Astrocyte (in vitro differentiated cells and primary cell): ENCODE measurements at regions not wholly inside any gene's neighbourhood (a gene's known extent, or its start where the extent isn't known, plus 50 kb on each side); places are given as distances from the start of the nearest gene placed in this dataset.

ENCODE experiments used
- DNase-seq: peaks from one replicate; pipeline ENCODE4 v3.0.0-alpha.2; 2010; ENCODE audit warnings: low read depth
- FAIRE-seq: peaks from 2 replicates; lab custom pipeline; 2011; peaks lifted over from hg19 to GRCh38; lab: Jason Lieb, UNC
- H2AFZ ChIP-seq: 2 replicates; pipeline ENCODE4 v1.6.0; 2012; ENCODE audit warnings: low read depth, low read length, inconsistent platforms
- H3K27ac ChIP-seq: 2 replicates; pipeline ENCODE4 v1.5.1; 2011; ENCODE audit warnings: low read depth, low read length, inconsistent platforms
- H3K27me3 ChIP-seq: 2 replicates; pipeline ENCODE4 v1.6.0; 2011; ENCODE audit warnings: low read length, inconsistent platforms; ENCODE audit not compliant: insufficient read depth
- H3K36me3 ChIP-seq: 2 replicates; pipeline ENCODE4 v1.5.1; 2011; ENCODE audit warnings: low read length, inconsistent platforms; ENCODE audit not compliant: insufficient read depth
- H3K4me1 ChIP-seq: 2 replicates; pipeline ENCODE4 v1.5.1; 2011; ENCODE audit warnings: low read length, inconsistent platforms; ENCODE audit not compliant: insufficient read depth
- H3K4me2 ChIP-seq: 2 replicates; pipeline ENCODE4 v1.6.0; 2012; ENCODE audit warnings: low read length, inconsistent platforms
- H3K4me3 ChIP-seq: 2 replicates; pipeline ENCODE4 v1.5.1; 2011; ENCODE audit warnings: low read depth, mild to moderate bottlenecking, low read length, inconsistent platforms; ENCODE audit not compliant: insufficient read depth
- H3K79me2 ChIP-seq: 2 replicates; pipeline ENCODE4 v1.6.0; 2012; ENCODE audit warnings: mild to moderate bottlenecking, low read length, inconsistent platforms; ENCODE audit not compliant: insufficient read depth
- H3K9ac ChIP-seq: 2 replicates; pipeline ENCODE4 v1.6.0; 2012; ENCODE audit warnings: mild to moderate bottlenecking, low read length, inconsistent platforms
- H3K9me3 ChIP-seq: 2 replicates; pipeline ENCODE4 v1.5.1; 2012; ENCODE audit warnings: low read depth, mild to moderate bottlenecking, low read length, inconsistent platforms; ENCODE audit not compliant: insufficient read depth
- H4K20me1 ChIP-seq: 2 replicates; pipeline ENCODE4 v1.6.0; 2012; ENCODE audit warnings: low read length, inconsistent platforms; ENCODE audit not compliant: insufficient read depth
- H3K27ac Mint-ChIP-seq: one replicate; pipeline ENCODE4 v1.8.0; 2021; ENCODE audit warnings: mild to moderate bottlenecking, mixed read lengths; ENCODE audit not compliant: unreplicated experiment
- H3K27me3 Mint-ChIP-seq: one replicate; pipeline ENCODE4 v1.8.0; 2021; ENCODE audit warnings: low read depth, mixed read lengths; ENCODE audit not compliant: unreplicated experiment
- H3K36me3 Mint-ChIP-seq: one replicate; pipeline ENCODE4 v1.8.0; 2021; ENCODE audit warnings: low read depth, mixed read lengths; ENCODE audit not compliant: unreplicated experiment
- H3K4me1 Mint-ChIP-seq: one replicate; pipeline ENCODE4 v1.8.0; 2021; ENCODE audit warnings: low read depth, mixed read lengths; ENCODE audit not compliant: unreplicated experiment
- H3K4me3 Mint-ChIP-seq: one replicate; pipeline ENCODE4 v1.8.0; 2021; ENCODE audit warnings: mild to moderate bottlenecking, moderate library complexity, mixed read lengths; ENCODE audit not compliant: unreplicated experiment
- H3K9me3 Mint-ChIP-seq: one replicate; pipeline ENCODE4 v1.8.0; 2021; ENCODE audit warnings: mild to moderate bottlenecking, mixed read lengths; ENCODE audit not compliant: unreplicated experiment
- EZH2 ChIP-seq: IDR thresholded peaks from 2 replicates; pipeline ENCODE4 v1.6.1; 2012; ENCODE audit warnings: mild to moderate bottlenecking, low read length, inconsistent platforms; ENCODE audit not compliant: insufficient read depth
- TF ChIP-seq, protein P1 (sequence below): IDR thresholded peaks from 2 replicates; pipeline ENCODE4 v1.5.1; 2011; ENCODE audit warnings: low read depth, mild to moderate bottlenecking, inconsistent platforms, low read length, moderate library complexity; ENCODE audit not compliant: insufficient read depth

- Histone ChIP-seq H3K27me3 (no peaks in the 10 kb centered on the region), H3K36me3 (no peaks in the 10 kb centered on the region), H3K9ac (no peak overlapping the region), H3K27ac (no peak overlapping the region), H3K9me3 (no peaks in the 10 kb centered on the region), H3K4me3 (no peak overlapping the region), H3K79me2 (no peaks in the 10 kb centered on the region), H4K20me1 (no peaks in the 10 kb centered on the region), H3K4me2 (no peak overlapping the region), H2AFZ (no peak overlapping the region), H3K4me1 (no peaks in the 10 kb centered on the region)
- Mint-ChIP-seq H3K4me1 (no peaks in the 10 kb centered on the region), H3K27me3 (no peaks in the 10 kb centered on the region), H3K36me3 (no peaks in the 10 kb centered on the region), H3K9me3 (peaks cover 3% of the 10 kb centered on the region), H3K27ac (no peak overlapping the region), H3K4me3 (no peak overlapping the region)
- TF ChIP-seq, protein P1, sequence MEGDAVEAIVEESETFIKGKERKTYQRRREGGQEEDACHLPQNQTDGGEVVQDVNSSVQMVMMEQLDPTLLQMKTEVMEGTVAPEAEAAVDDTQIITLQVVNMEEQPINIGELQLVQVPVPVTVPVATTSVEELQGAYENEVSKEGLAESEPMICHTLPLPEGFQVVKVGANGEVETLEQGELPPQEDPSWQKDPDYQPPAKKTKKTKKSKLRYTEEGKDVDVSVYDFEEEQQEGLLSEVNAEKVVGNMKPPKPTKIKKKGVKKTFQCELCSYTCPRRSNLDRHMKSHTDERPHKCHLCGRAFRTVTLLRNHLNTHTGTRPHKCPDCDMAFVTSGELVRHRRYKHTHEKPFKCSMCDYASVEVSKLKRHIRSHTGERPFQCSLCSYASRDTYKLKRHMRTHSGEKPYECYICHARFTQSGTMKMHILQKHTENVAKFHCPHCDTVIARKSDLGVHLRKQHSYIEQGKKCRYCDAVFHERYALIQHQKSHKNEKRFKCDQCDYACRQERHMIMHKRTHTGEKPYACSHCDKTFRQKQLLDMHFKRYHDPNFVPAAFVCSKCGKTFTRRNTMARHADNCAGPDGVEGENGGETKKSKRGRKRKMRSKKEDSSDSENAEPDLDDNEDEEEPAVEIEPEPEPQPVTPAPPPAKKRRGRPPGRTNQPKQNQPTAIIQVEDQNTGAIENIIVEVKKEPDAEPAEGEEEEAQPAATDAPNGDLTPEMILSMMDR = no peak
- TF ChIP-seq EZH2 = no peak
- DNase-seq (no peak), FAIRE-seq (no peak)
Measured at GRCh38 chr15:95499397-95499796, 831.1 kb upstream of the NR2F2 start.

- no peak for FAIRE-seq
- no peak overlapping the region for H3K4me3 ChIP-seq
Measured at GRCh38 chr15:95501865-95502264, 828.6 kb upstream of the NR2F2 start.

DNA sequence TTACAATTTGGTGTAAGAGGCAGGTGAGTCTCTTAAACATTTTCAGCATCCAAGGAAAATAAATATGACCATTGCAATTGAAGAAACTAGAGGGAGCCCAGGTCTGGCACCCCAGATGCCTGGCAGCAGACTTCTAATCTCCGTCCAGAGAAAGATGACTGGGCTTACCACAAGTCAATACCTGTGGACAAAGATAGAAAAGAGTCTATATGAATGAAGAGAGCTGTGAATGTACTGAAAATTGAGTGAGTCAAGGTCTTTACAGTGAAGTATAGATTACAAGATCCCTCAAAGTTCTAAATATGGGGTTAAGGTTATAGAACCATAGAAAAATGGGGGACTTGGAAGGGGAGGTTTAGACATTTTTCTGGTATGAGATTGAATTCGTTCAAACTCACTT, 827.4 kb upstream of the NR2F2 start:
- DNase-seq = no peak
- Mint-ChIP-seq H3K27me3 (no peaks in the 10 kb centered on the region), H3K9me3 (no peaks in the 10 kb centered on the region), H3K4me1 (no peaks in the 10 kb centered on the region), H3K27ac (no peak overlapping the region), H3K4me3 (no peak overlapping the region), H3K36me3 (no peaks in the 10 kb centered on the region)
- FAIRE-seq = no peak
- H3K4me3 ChIP-seq = no peak overlapping the region
- TF ChIP-seq, protein P1 = no peak
- TF ChIP-seq EZH2 = no peak
- H3K4me1 ChIP-seq = no peaks in the 10 kb centered on the region
- H3K27ac ChIP-seq = no peak overlapping the region
- no peak overlapping the region for H2AFZ ChIP-seq
- H3K27me3 ChIP-seq = no peaks in the 10 kb centered on the region
- H3K9me3 ChIP-seq = no peaks in the 10 kb centered on the region
- no peak overlapping the region for H3K4me2 ChIP-seq
- no peak overlapping the region for H3K9ac ChIP-seq
- H3K36me3 ChIP-seq = no peaks in the 10 kb centered on the region
- H4K20me1 ChIP-seq = no peaks in the 10 kb centered on the region
- H3K79me2 ChIP-seq = no peaks in the 10 kb centered on the region

More at GRCh38 chr15:95501865-95502264, 828.6 kb upstream of the NR2F2 start:
- Histone ChIP-seq H3K27ac (no peak overlapping the region), H3K9me3 (no peaks in the 10 kb centered on the region), H3K36me3 (no peaks in the 10 kb centered on the region), H3K4me2 (no peak overlapping the region), H3K9ac (no peak overlapping the region), H3K4me1 (no peaks in the 10 kb centered on the region), H3K27me3 (no peaks in the 10 kb centered on the region), H4K20me1 (no peaks in the 10 kb centered on the region), H2AFZ (no peak overlapping the region), H3K79me2 (no peaks in the 10 kb centered on the region)
- H3K4me3 Mint-ChIP-seq = no peak overlapping the region
- H3K27me3 Mint-ChIP-seq = no peaks in the 10 kb centered on the region
- H3K27ac Mint-ChIP-seq = no peak overlapping the region
- DNase-seq = no peak
- H3K4me1 Mint-ChIP-seq = no peaks in the 10 kb centered on the region
- TF ChIP-seq, protein P1 = no peak
- no peak for TF ChIP-seq EZH2
- H3K9me3 Mint-ChIP-seq = no peaks in the 10 kb centered on the region
- H3K36me3 Mint-ChIP-seq = no peaks in the 10 kb centered on the region
